Tibial artery (tissue), 4 donors: ENCODE measurements at regions not wholly inside any gene's neighbourhood (a gene's known extent, or its start where the extent isn't known, plus 50 kb on each side); places are given as distances from the start of the nearest gene placed in this dataset.

ENCODE experiments used
- DNase-seq, 2 donors: peaks; one replicate each; pipeline ENCODE4 v3.0.0-alpha.2; 2019
- H3K27ac ChIP-seq, 2 donors: fragments of 200-600 bp; sonication (generic) in 1 of 2; 1 replicate in 1 of 2; 2 replicates in 1 of 2; pipeline ENCODE4 v1.5.1; 2018 to 2019; ENCODE audit warnings: mild to moderate bottlenecking in 1 of 2
- H3K27me3 ChIP-seq, 2 donors: fragments of 200-600 bp; sonication (generic) in 1 of 2; one replicate each; pipeline versions ENCODE4 v1.5.1 to v1.6.0; 2016 to 2019
- H3K36me3 ChIP-seq, 3 donors: fragments of 200-600 bp; sonication (generic) in 2 of 3; one replicate each; pipeline ENCODE4 v1.5.1; 2016 to 2019; ENCODE audit warnings: mild to moderate bottlenecking in 2 of 3
- H3K4me1 ChIP-seq, 4 donors: fragments of 200-600 bp; sonication (generic) in 2 of 4; 1 replicate in 3 of 4; 2 replicates in 1 of 4; pipeline ENCODE4 v1.5.1; 2016 to 2019
- H3K4me3 ChIP-seq, 2 donors: fragments of 200-600 bp; sonication (generic) in 1 of 2; 1 replicate in 1 of 2; 2 replicates in 1 of 2; pipeline ENCODE4 v1.5.1; 2018 to 2019; ENCODE audit warnings: mild to moderate bottlenecking in 2 of 2
- H3K9me3 ChIP-seq, 3 donors: fragments of 200-600 bp; sonication (generic) in 1 of 3; one replicate each; pipeline ENCODE4 v1.5.1; 2016 to 2019
- intact Hi-C: fragments of 100-400 bp; cut with DNase I; formaldehyde crosslinking; loops from one replicate; pipeline ENCODE4 v1.15.0; 2023; ENCODE audit warnings: low total_unique reads
- TF ChIP-seq, protein P1 (sequence below), 2 experiments: fragments of 200-600 bp in 1 of 2; fragments of 450-650 bp in 1 of 2; IDR thresholded peaks; one replicate each; pipeline ENCODE4 v1.5.1; 2017 to 2019; ENCODE audit warnings: antibody characterized with exemption in 2 of 2, mild to moderate bottlenecking in 1 of 2, moderate library complexity in 1 of 2

DNA sequence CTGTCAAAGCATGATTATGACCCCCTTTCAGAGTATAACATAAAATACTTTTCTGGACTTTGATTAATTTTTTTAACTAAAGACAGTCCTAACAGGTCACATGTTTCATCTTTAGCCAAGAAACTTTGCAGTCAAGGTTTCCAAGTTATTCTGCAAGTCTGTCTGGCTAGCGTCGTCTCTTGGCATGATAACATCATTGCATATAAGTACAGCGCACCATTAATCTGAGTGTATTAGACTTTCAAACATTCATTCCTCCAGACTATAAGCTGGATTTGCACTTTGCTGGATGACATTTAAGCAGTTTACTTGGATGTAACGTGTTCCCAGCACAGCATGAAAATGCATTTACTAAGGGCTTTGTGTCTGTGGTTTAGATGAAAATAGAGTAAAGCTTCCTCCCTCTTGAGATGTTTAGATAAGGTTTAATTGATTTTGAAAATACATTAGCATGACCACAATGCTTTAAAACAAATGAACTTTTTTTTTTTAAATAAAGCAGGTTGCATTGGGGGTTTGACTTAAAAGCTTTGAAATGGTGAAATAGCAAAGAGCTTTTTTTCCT lies 349.0 kb upstream of the MTPN start:
- no peaks in the 10 kb centered on the region for H3K27me3 ChIP-seq
- H3K4me3 ChIP-seq, result no peak overlapping the region
- no peak overlapping the region for H3K27ac ChIP-seq
- intact Hi-C loops, result no loop called here
- no peak for DNase-seq
- no peaks in the 10 kb centered on the region for H3K4me1 ChIP-seq
- H3K36me3 ChIP-seq, result no peaks in the 10 kb centered on the region
- peaks cover 0 to under 1% (median 0%) of the 10 kb centered on the region in 3 donors for H3K9me3 ChIP-seq
- TF ChIP-seq, protein P1, sequence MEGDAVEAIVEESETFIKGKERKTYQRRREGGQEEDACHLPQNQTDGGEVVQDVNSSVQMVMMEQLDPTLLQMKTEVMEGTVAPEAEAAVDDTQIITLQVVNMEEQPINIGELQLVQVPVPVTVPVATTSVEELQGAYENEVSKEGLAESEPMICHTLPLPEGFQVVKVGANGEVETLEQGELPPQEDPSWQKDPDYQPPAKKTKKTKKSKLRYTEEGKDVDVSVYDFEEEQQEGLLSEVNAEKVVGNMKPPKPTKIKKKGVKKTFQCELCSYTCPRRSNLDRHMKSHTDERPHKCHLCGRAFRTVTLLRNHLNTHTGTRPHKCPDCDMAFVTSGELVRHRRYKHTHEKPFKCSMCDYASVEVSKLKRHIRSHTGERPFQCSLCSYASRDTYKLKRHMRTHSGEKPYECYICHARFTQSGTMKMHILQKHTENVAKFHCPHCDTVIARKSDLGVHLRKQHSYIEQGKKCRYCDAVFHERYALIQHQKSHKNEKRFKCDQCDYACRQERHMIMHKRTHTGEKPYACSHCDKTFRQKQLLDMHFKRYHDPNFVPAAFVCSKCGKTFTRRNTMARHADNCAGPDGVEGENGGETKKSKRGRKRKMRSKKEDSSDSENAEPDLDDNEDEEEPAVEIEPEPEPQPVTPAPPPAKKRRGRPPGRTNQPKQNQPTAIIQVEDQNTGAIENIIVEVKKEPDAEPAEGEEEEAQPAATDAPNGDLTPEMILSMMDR (IDR thresholded peaks at IDR 0.05), result no peak

GRCh38 chr7:136325578-136325977 lies 348.4 kb upstream of the MTPN start:
- intact Hi-C loops, result no loop called here
- no peaks in the 10 kb centered on the region for H3K4me1 ChIP-seq
- H3K36me3 ChIP-seq, result no peaks in the 10 kb centered on the region
- H3K4me3 ChIP-seq, result no peak overlapping the region
- no peaks in the 10 kb centered on the region for H3K27me3 ChIP-seq
- H3K27ac ChIP-seq, result no peak overlapping the region
- TF ChIP-seq, protein P1 (IDR thresholded peaks at IDR 0.05), result no peak
- H3K9me3 ChIP-seq, result peaks cover 0 to 6% (median 0%) of the 10 kb centered on the region in 3 donors
- no peak for DNase-seq

DNA sequence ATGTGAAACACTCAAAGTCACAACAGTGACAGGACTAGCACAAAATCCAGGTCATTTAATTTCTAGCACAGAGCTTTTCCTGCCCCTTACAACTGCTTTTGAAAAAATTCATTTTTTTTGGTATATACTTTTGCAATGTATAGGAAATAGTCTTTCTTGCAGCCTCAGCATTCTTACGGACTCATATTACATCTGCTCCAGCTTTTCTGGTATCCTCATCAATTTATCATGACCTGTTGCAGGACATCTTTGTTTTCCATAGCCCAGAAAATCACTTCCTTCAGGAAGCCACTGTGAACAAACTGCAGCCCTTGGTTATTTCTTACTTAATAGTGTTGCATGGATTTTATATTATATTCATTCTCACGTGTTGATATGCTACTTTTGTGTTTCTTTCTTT lies 347.9 kb upstream of the MTPN start:
- Histone ChIP-seq H3K4me1 (no peaks in the 10 kb centered on the region), H3K27me3 (no peaks in the 10 kb centered on the region), H3K9me3 (peaks cover 0 to 7% (median 0%) of the 10 kb centered on the region in 3 donors), H3K36me3 (no peaks in the 10 kb centered on the region), H3K4me3 (no peak overlapping the region), H3K27ac (no peak overlapping the region)
- DNase-seq, result no peak
- TF ChIP-seq, protein P1 (IDR thresholded peaks at IDR 0.05), result no peak
- intact Hi-C loops, result no loop called here

- Histone ChIP-seq H3K27me3 (no peaks in the 10 kb centered on the region), H3K4me1 (no peaks in the 10 kb centered on the region), H3K36me3 (no peaks in the 10 kb centered on the region), H3K27ac (no peak overlapping the region), H3K4me3 (no peak overlapping the region), H3K9me3 (peaks cover 0 to 7% (median 0%) of the 10 kb centered on the region in 3 donors)
- intact Hi-C loops, result no loop called here
- TF ChIP-seq, protein P1 (IDR thresholded peaks at IDR 0.05), result no peak
- no peak for DNase-seq
Observed at GRCh38 chr7:136324073-136324704, 347.0 kb upstream of the MTPN start.

- no peaks in the 10 kb centered on the region for H3K36me3 ChIP-seq
- H3K4me3 ChIP-seq, result no peak overlapping the region
- TF ChIP-seq, protein P1 (IDR thresholded peaks at IDR 0.05), result no peak
- no peaks in the 10 kb centered on the region for H3K27me3 ChIP-seq
- intact Hi-C loops, result no loop called here
- no peak for DNase-seq
- H3K27ac ChIP-seq, result no peak overlapping the region
- H3K4me1 ChIP-seq, result no peaks in the 10 kb centered on the region
- H3K9me3 ChIP-seq, result peaks cover 0 to 11% (median 0%) of the 10 kb centered on the region in 3 donors
Observed at GRCh38 chr7:136312592-136312991, 335.4 kb upstream of the MTPN start.
